ENCODE measurements at regions not wholly inside any gene's neighbourhood (a gene's known extent, or its start where the extent isn't known, plus 50 kb on each side); places are given as distances from the start of the nearest gene placed in this dataset.

- Histone ChIP-seq H3K4me2 (no peak overlapping the region), H3K36me3 (ENCODE audit: insufficient read depth) (no peaks in the 10 kb centered on the region), H3K9me2 (ENCODE audit: insufficient read depth) (no peaks in the 10 kb centered on the region), H3K27ac (ENCODE audit: low read depth) (no peak overlapping the region), H3K79me2 (replicated peaks; ENCODE audit: insufficient read depth) (no peaks in the 10 kb centered on the region), H3K4me3 (no peak overlapping the region), H4K20me1 (replicated peaks; ENCODE audit: insufficient read depth) (no peaks in the 10 kb centered on the region), H3K27me3 (ENCODE audit: insufficient read depth) (no peaks in the 10 kb centered on the region), H3F3A (replicated peaks; ENCODE audit: low read depth) (no peaks in the 10 kb centered on the region), H2AFZ (peak overlapping the region; percentile 78), H3K4me1 (ENCODE audit: insufficient read depth) (peaks cover 3% of the 10 kb centered on the region; the same call in 1 of the 2 replicates)
- Mint-ChIP-seq H3K9me3 (no peaks in the 10 kb centered on the region; the same call in 2 of the 3 replicates), H3K27me3 (ENCODE audit: insufficient read depth, low read depth, poor library complexity) (peaks cover 4% of the 10 kb centered on the region), H3K36me3 (ENCODE audit: low read depth) (no peaks in the 10 kb centered on the region), H3K27ac (no peak overlapping the region; the same call in 1 of the 2 replicates), H3K4me1 (peaks cover 9% of the 10 kb centered on the region), H3K4me3 (no peak overlapping the region)
- DNase-seq (ENCODE audit: low spot score) = no peak
- ATAC-seq = no peak
- TF ChIP-seq CREB1 (CRISPR knock-in tag; IDR thresholded peaks at IDR 0.05; ENCODE audit: low read depth) (no peak), ETS1 (IDR thresholded peaks at IDR 0.05) (no peak)
- TF ChIP-seq, protein P1, sequence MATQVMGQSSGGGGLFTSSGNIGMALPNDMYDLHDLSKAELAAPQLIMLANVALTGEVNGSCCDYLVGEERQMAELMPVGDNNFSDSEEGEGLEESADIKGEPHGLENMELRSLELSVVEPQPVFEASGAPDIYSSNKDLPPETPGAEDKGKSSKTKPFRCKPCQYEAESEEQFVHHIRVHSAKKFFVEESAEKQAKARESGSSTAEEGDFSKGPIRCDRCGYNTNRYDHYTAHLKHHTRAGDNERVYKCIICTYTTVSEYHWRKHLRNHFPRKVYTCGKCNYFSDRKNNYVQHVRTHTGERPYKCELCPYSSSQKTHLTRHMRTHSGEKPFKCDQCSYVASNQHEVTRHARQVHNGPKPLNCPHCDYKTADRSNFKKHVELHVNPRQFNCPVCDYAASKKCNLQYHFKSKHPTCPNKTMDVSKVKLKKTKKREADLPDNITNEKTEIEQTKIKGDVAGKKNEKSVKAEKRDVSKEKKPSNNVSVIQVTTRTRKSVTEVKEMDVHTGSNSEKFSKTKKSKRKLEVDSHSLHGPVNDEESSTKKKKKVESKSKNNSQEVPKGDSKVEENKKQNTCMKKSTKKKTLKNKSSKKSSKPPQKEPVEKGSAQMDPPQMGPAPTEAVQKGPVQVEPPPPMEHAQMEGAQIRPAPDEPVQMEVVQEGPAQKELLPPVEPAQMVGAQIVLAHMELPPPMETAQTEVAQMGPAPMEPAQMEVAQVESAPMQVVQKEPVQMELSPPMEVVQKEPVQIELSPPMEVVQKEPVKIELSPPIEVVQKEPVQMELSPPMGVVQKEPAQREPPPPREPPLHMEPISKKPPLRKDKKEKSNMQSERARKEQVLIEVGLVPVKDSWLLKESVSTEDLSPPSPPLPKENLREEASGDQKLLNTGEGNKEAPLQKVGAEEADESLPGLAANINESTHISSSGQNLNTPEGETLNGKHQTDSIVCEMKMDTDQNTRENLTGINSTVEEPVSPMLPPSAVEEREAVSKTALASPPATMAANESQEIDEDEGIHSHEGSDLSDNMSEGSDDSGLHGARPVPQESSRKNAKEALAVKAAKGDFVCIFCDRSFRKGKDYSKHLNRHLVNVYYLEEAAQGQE (IDR thresholded peaks at IDR 0.05; ENCODE audit: unreplicated experiment) = no peak
Observed at GRCh38 chr3:171967137-171967783, 72.1 kb upstream of the FNDC3B start.

DNA sequence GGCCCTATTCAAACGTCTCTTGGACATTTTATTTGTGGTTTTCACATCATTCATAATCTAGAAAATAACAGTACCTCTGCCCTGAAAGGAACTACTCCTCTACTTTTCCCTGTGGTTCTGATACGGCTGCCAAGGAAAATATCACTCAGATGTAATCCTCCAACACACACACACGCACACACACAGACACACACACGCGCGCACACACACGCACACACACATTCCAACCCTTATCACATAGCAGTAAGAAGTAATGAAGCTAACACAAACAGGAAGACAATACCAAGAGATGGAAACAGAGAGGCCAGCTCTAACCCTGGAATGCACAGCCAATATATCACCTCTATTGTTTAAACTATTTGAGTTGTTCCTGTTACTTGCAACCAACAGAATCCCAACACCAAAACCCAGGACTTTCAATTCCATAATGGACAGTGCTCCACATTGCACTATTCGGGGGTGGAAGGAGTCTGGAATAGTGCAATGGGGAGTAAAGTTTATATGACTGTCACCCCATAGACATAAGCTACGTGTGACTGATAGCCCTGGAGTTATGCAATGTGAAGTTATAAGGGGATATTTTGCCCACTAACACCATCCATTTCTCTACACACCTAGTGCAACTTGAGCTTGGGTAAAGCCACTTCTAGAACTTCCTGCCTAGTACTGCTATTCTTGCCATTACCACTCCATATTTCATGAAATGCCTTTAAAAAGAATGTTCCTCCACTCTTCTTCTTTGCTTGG is 71.3 kb upstream of the FNDC3B start:
- H3K9me2 ChIP-seq (ENCODE audit: insufficient read depth) = no peaks in the 10 kb centered on the region
- H3K9me3 Mint-ChIP-seq = no peaks in the 10 kb centered on the region; the same call in 2 of the 3 replicates
- no peaks in the 10 kb centered on the region for H3K36me3 ChIP-seq (ENCODE audit: insufficient read depth)
- H2AFZ ChIP-seq = no peak overlapping the region
- peaks cover 10% of the 10 kb centered on the region; the same call in 1 of the 2 replicates for H3K4me1 ChIP-seq (ENCODE audit: insufficient read depth)
- no peak overlapping the region for H3K27ac Mint-ChIP-seq
- DNase-seq (ENCODE audit: low spot score) (no peak), ATAC-seq (no peak)
- H3K36me3 Mint-ChIP-seq (ENCODE audit: low read depth) = no peaks in the 10 kb centered on the region
- no peaks in the 10 kb centered on the region for H4K20me1 ChIP-seq (replicated peaks; ENCODE audit: insufficient read depth)
- peaks cover 16% of the 10 kb centered on the region for H3K4me1 Mint-ChIP-seq
- H3K4me3 Mint-ChIP-seq = no peak overlapping the region
- no peaks in the 10 kb centered on the region for H3K79me2 ChIP-seq (replicated peaks; ENCODE audit: insufficient read depth)
- H3K27me3 ChIP-seq (ENCODE audit: insufficient read depth) = no peaks in the 10 kb centered on the region
- H3F3A ChIP-seq (replicated peaks; ENCODE audit: low read depth) = no peaks in the 10 kb centered on the region
- peaks cover 4% of the 10 kb centered on the region for H3K27me3 Mint-ChIP-seq (ENCODE audit: insufficient read depth, low read depth, poor library complexity)
- H3K27ac ChIP-seq (ENCODE audit: low read depth) = no peak overlapping the region
- no peak overlapping the region for H3K4me3 ChIP-seq
- no peak overlapping the region for H3K4me2 ChIP-seq
- TF ChIP-seq, protein P2, sequence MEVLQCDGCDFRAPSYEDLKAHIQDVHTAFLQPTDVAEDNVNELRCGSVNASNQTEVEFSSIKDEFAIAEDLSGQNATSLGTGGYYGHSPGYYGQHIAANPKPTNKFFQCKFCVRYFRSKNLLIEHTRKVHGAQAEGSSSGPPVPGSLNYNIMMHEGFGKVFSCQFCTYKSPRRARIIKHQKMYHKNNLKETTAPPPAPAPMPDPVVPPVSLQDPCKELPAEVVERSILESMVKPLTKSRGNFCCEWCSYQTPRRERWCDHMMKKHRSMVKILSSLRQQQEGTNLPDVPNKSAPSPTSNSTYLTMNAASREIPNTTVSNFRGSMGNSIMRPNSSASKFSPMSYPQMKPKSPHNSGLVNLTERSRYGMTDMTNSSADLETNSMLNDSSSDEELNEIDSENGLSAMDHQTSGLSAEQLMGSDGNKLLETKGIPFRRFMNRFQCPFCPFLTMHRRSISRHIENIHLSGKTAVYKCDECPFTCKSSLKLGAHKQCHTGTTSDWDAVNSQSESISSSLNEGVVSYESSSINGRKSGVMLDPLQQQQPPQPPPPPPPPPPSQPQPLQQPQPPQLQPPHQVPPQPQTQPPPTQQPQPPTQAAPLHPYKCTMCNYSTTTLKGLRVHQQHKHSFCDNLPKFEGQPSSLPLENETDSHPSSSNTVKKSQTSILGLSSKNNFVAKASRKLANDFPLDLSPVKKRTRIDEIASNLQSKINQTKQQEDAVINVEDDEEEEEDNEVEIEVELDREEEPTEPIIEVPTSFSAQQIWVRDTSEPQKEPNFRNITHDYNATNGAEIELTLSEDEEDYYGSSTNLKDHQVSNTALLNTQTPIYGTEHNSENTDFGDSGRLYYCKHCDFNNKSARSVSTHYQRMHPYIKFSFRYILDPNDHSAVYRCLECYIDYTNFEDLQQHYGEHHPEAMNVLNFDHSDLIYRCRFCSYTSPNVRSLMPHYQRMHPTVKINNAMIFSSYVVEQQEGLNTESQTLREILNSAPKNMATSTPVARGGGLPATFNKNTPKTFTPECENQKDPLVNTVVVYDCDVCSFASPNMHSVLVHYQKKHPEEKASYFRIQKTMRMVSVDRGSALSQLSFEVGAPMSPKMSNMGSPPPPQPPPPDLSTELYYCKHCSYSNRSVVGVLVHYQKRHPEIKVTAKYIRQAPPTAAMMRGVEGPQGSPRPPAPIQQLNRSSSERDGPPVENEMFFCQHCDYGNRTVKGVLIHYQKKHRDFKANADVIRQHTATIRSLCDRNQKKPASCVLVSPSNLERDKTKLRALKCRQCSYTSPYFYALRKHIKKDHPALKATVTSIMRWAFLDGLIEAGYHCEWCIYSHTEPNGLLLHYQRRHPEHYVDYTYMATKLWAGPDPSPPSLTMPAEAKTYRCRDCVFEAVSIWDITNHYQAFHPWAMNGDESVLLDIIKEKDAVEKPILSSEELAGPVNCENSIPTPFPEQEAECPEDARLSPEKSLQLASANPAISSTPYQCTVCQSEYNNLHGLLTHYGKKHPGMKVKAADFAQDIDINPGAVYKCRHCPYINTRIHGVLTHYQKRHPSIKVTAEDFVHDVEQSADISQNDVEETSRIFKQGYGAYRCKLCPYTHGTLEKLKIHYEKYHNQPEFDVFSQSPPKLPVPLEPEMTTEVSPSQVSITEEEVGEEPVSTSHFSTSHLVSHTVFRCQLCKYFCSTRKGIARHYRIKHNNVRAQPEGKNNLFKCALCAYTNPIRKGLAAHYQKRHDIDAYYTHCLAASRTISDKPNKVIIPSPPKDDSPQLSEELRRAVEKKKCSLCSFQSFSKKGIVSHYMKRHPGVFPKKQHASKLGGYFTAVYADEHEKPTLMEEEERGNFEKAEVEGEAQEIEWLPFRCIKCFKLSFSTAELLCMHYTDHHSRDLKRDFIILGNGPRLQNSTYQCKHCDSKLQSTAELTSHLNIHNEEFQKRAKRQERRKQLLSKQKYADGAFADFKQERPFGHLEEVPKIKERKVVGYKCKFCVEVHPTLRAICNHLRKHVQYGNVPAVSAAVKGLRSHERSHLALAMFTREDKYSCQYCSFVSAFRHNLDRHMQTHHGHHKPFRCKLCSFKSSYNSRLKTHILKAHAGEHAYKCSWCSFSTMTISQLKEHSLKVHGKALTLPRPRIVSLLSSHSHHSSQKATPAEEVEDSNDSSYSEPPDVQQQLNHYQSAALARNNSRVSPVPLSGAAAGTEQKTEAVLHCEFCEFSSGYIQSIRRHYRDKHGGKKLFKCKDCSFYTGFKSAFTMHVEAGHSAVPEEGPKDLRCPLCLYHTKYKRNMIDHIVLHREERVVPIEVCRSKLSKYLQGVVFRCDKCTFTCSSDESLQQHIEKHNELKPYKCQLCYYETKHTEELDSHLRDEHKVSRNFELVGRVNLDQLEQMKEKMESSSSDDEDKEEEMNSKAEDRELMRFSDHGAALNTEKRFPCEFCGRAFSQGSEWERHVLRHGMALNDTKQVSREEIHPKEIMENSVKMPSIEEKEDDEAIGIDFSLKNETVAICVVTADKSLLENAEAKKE (CRISPR knock-in tag; IDR thresholded peaks at IDR 0.05) = no peak
- TF ChIP-seq STAT1 (IDR thresholded peaks at IDR 0.05; ENCODE audit: unreplicated experiment) = no peak
- TF ChIP-seq EZH2phosphoT487 (IDR thresholded peaks at IDR 0.05; ENCODE audit: unreplicated experiment) = no peak
- TF ChIP-seq ETS1 (IDR thresholded peaks at IDR 0.05) = no peak

Measured in GM23338 (cell line).